ENCODE measurements at regions not wholly inside any gene's neighbourhood (a gene's known extent, or its start where the extent isn't known, plus 50 kb on each side); places are given as distances from the start of the nearest gene placed in this dataset.

DNA sequence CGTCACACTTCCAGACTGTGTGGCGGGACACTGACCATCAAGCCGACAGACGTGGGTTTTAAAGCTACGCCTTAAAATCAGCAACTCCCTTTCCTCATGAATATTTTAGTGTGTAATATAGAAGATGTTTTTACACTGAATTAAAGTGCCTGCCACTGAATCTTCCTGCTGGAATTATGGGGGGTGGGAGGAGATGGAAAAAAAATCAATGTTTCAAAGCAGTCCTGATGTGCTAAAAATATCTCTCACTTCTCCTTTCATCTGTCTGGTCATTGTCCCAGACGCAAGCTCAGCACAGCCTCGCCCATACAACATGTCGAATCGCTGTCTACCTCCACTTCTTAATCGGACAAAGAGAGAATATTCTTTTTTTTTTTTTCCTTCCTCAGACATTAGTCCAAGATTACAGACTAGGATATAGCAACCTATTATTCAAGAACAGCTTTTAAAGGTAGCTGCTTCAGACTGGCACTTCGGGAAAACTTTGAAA, 165.1 kb upstream of the KLF14 start:
- ATAC-seq (replicated peaks in 1 of 4), result no peak
- no peak overlapping the region for H3K27ac ChIP-seq (ENCODE audit: low read length)
- H3K27me3 ChIP-seq (replicated peaks in 1 of 2; ENCODE audit: control insufficient read depth in 2 of 2, extremely low read depth in 1 of 2, insufficient read depth in 2 of 2, low read length in 1 of 2), result no peaks in the 10 kb centered on the region
- Mint-ChIP-seq H3K4me1 (peaks cover 72 to 99% (median 95%) of the 10 kb centered on the region in 3 donors), H3K4me3 (no peak overlapping the region), H3K27me3 (no peaks in the 10 kb centered on the region), H3K36me3 (peaks cover 71% of the 10 kb centered on the region), H3K9me3 (no peaks in the 10 kb centered on the region), H3K27ac (peak overlapping the region; percentile 67 to 83)
- no peak overlapping the region for H3K4me3 ChIP-seq (ENCODE audit: control insufficient read depth in 1 of 2, extremely low read depth in 1 of 2, low read length in 1 of 2)
- ChIA-PET POLR2A (interaction anchor here (0.6 to 0.7 kb wide), 4 partner anchors 90 to 282 kb away, joined by 3 read pairs; no protein-coding TSS in a partner anchor), CTCF (interaction anchor here (0.6 to 1.3 kb wide), 5 partner anchors 11 to 143 kb away, joined by 3 read pairs; no protein-coding TSS in a partner anchor)
- 93% methylated on average over 5 of the region's 11 CpGs for WGBS (ENCODE audit: insufficient coverage)
- H3K4me1 ChIP-seq (ENCODE audit: control insufficient read depth in 1 of 2, extremely low read depth in 1 of 2, insufficient read depth in 2 of 2, low read length in 2 of 2), result peaks cover 3 to 75% of the 10 kb centered on the region in 2 experiments
- DNase-seq, result no peak
- H3K9me3 ChIP-seq, result no peaks in the 10 kb centered on the region
- peaks cover 0 to 53% of the 10 kb centered on the region in 2 donors for H3K36me3 ChIP-seq (ENCODE audit: control insufficient read depth in 2 of 2, extremely low read depth in 1 of 2, insufficient read depth in 1 of 2, low read length in 1 of 2)

DNA sequence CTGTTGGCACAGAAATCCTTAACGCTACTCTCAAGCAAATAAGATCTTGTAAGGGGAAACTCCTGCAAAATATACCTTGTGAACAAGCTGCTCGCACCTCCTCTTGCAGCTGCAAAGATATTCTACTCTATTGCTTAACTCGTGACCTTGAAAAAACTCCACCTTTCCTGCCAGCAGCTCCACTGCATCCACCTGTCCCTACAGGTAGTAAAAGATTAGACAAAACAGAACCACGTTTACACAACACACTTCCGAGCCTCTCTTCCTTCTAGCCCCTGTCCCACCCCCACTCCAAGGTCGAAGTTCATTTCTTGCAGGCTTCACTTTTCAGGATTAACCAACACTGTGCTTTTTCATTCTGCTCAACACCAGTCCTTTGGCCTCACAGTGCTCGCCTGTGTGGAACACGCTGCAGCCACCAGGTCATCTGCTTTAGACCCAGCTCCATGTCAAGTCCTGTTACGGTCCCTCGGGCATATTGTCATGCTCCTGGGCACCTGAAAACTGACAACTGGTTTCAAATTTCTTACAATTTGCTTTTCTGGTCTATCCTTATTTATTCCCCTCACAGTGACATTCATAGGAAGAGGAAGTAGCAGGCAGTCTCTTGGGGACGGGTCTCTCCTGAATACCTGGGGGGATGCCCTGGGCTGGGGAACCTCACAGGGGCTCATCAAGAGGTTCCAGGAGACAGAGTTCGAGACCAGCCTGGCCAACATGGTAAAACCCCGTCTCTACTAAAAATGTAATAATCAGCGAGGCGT, 165.8 kb upstream of the KLF14 start:
- no peaks in the 10 kb centered on the region for H3K9me3 ChIP-seq
- Mint-ChIP-seq H3K9me3 (no peaks in the 10 kb centered on the region), H3K4me3 (no peak overlapping the region), H3K36me3 (peaks cover 72% of the 10 kb centered on the region), H3K27ac (peak overlapping the region; percentile 83 to 85), H3K27me3 (no peaks in the 10 kb centered on the region), H3K4me1 (peaks cover 70 to 99% (median 95%) of the 10 kb centered on the region in 3 donors)
- no peak overlapping the region for H3K4me3 ChIP-seq (ENCODE audit: control insufficient read depth in 1 of 2, extremely low read depth in 1 of 2, low read length in 1 of 2)
- no peak overlapping the region for H3K27ac ChIP-seq (ENCODE audit: low read length)
- WGBS (ENCODE audit: insufficient coverage), result 89% methylated on average over 14 of the region's 15 CpGs
- CTCF ChIA-PET, result interaction anchor here in 1 of 2 donors (0.6 to 1.3 kb wide), 3 partner anchors 12 to 142 kb away, joined by 3 to 4 read pairs (median 3); no protein-coding TSS in a partner anchor
- POLR2A ChIA-PET, result interaction anchor here (0.5 to 0.7 kb wide), 5 partner anchors 13 to 519 kb away, joined by 3 to 11 read pairs (median 3); no protein-coding TSS in a partner anchor
- peaks cover 0 to 54% of the 10 kb centered on the region in 2 donors for H3K36me3 ChIP-seq (ENCODE audit: control insufficient read depth in 2 of 2, extremely low read depth in 1 of 2, insufficient read depth in 1 of 2, low read length in 1 of 2)
- peaks cover 0 to 72% of the 10 kb centered on the region in 2 experiments for H3K4me1 ChIP-seq (ENCODE audit: control insufficient read depth in 1 of 2, extremely low read depth in 1 of 2, insufficient read depth in 2 of 2, low read length in 2 of 2)
- H3K27me3 ChIP-seq (replicated peaks in 1 of 2; ENCODE audit: control insufficient read depth in 2 of 2, extremely low read depth in 1 of 2, insufficient read depth in 2 of 2, low read length in 1 of 2), result no peaks in the 10 kb centered on the region
- no peak for DNase-seq
- ATAC-seq (replicated peaks in 1 of 4), result no peak

DNA sequence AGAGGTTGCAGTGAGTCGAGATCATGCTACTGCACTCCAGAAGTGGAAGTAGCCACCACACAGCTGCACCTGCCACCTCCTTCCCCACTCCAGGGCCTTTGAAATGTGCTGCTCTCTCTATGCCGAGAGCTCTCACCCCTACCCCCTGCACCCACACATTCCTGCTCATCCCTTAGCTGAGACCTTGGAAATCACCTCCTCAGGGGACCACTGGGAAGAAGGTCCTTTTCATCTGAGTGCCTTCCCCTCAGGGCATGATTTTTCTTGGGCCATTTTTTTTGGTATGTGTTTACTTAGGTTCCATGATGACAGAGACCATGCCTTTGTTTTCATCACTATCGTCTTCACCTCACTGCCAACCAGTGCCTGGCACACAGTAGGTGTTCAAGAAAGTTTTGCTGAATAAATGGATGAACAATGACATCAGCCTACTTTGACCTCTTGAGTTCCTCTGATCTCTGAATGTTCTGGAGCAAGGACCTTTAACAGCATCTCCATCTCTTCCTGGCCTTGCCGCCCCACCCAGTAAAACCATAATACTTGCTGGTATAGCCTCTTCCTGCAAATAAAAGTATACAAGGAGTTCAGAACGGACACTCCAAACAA, 166.6 kb upstream of the KLF14 start:
- DNase-seq, result no peak
- peaks cover 0 to 71% of the 10 kb centered on the region in 2 experiments for H3K4me1 ChIP-seq (ENCODE audit: control insufficient read depth in 1 of 2, extremely low read depth in 1 of 2, insufficient read depth in 2 of 2, low read length in 2 of 2)
- no peaks in the 10 kb centered on the region for H3K9me3 ChIP-seq
- Mint-ChIP-seq H3K27me3 (no peaks in the 10 kb centered on the region), H3K4me3 (no peak overlapping the region), H3K36me3 (peaks cover 66% of the 10 kb centered on the region), H3K9me3 (no peaks in the 10 kb centered on the region), H3K27ac (peak overlapping the region; percentile 75 to 83), H3K4me1 (peaks cover 63 to 98% (median 93%) of the 10 kb centered on the region in 3 donors)
- no peak for ATAC-seq (replicated peaks in 1 of 4)
- H3K4me3 ChIP-seq (ENCODE audit: control insufficient read depth in 1 of 2, extremely low read depth in 1 of 2, low read length in 1 of 2), result no peak overlapping the region
- ChIA-PET POLR2A (interaction anchor here in 1 of 2 donors (0.5 to 0.6 kb wide), 2 partner anchors 30 to 518 kb away, joined by 3 to 11 read pairs; no protein-coding TSS in a partner anchor), CTCF (interaction anchor here in 1 of 2 donors (0.6 to 1.3 kb wide), 2 partner anchors 14 to 111 kb away, joined by 4 to 5 read pairs; no protein-coding TSS in a partner anchor)
- WGBS (ENCODE audit: insufficient coverage), result 50% methylated on average over 2 of the region's 5 CpGs
- peak overlapping the region; percentile 26 for H3K27ac ChIP-seq (ENCODE audit: low read length)
- H3K27me3 ChIP-seq (replicated peaks in 1 of 2; ENCODE audit: control insufficient read depth in 2 of 2, extremely low read depth in 1 of 2, insufficient read depth in 2 of 2, low read length in 1 of 2), result no peaks in the 10 kb centered on the region
- peaks cover 0 to 47% of the 10 kb centered on the region in 2 donors for H3K36me3 ChIP-seq (ENCODE audit: control insufficient read depth in 2 of 2, extremely low read depth in 1 of 2, insufficient read depth in 1 of 2, low read length in 1 of 2)

DNA sequence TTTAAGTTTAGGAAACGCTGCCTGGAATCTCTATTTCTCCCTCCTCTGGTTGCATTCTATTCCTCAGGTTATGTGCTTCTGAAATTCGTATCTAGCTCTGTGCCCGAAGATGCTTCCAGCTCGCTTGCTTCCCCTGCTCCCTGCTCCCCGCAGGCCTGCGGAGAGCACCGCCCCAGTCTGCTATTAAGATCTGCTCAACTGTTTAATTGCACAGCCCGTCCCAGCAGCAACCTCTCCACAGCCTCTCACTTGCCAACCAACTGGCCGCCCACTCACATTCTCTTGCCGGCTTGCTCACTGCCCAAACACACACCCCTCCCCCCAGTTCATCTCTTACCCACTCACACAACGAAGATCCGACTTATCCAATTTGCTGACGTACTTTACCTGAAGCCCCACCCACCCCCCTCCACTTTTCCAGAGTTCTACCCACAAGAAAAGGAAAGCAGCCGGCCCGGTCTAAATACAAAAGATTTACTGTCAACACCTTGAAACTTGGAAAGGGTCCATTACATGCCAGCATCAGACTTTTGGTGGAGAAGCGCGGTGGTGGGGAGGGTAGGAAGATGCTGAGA, 167.3 kb upstream of the KLF14 start:
- H3K4me1 ChIP-seq (ENCODE audit: control insufficient read depth in 1 of 2, extremely low read depth in 1 of 2, insufficient read depth in 2 of 2, low read length in 2 of 2), result peaks cover 0 to 69% of the 10 kb centered on the region in 2 experiments
- no peak for DNase-seq
- WGBS (ENCODE audit: insufficient coverage), result 63% methylated on average over 15 of the region's 17 CpGs

DNA sequence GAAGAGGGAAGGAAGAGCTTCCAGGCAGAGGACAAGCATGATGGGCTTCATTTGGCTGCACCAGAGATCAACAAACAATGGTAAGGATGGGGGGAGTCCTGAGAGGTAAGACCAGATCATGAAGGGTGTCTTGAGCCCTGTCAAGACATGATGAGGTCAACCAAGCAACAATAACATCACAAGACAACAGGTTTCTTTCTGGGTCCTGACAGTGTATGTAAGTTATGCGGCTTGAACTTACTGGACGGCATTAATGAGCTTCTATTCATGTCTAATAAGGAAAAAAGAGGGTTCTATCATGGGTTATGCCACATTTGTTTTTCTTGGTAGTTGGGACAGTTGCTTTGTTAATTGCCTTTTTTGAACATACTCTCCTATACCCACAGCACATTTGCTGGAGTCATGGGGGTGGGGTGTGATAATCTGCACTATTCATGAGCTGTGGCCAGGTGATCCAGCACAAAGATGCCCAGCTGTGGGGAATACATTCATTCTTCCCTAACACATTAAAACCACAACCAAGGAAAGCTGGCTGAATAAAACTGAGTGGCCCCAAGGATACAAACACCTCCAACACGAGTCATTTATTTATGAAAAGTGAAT, 168.8 kb upstream of the KLF14 start:
- Histone ChIP-seq H3K36me3 (ENCODE audit: control insufficient read depth in 2 of 2, extremely low read depth in 1 of 2, insufficient read depth in 1 of 2, low read length in 1 of 2) (peaks cover 0 to 33% of the 10 kb centered on the region in 2 donors), H3K27ac (ENCODE audit: low read length) (peak overlapping the region; percentile 63), H3K4me3 (ENCODE audit: control insufficient read depth in 1 of 2, extremely low read depth in 1 of 2, low read length in 1 of 2) (no peak overlapping the region), H3K9me3 (no peaks in the 10 kb centered on the region), H3K27me3 (replicated peaks in 1 of 2; ENCODE audit: control insufficient read depth in 2 of 2, extremely low read depth in 1 of 2, insufficient read depth in 2 of 2, low read length in 1 of 2) (no peaks in the 10 kb centered on the region), H3K4me1 (ENCODE audit: control insufficient read depth in 1 of 2, extremely low read depth in 1 of 2, insufficient read depth in 2 of 2, low read length in 2 of 2) (peaks cover 0 to 54% of the 10 kb centered on the region in 2 experiments)
- POLR2A ChIA-PET, result interaction anchor here in 1 of 2 donors (0.6 to 1.3 kb wide), 2 partner anchors 21 to 27 kb away, joined by 3 to 4 read pairs; no protein-coding TSS in a partner anchor
- H3K36me3 Mint-ChIP-seq, result peaks cover 55% of the 10 kb centered on the region
- H3K4me1 Mint-ChIP-seq, result peaks cover 58 to 92% (median 87%) of the 10 kb centered on the region in 3 donors
- H3K9me3 Mint-ChIP-seq, result no peaks in the 10 kb centered on the region
- H3K27ac Mint-ChIP-seq, result peak overlapping the region; percentile 68 to 86
- WGBS (ENCODE audit: insufficient coverage), result no CpG with 5 or more reads among the region's 3 CpGs
- DNase-seq (no peak), ATAC-seq (replicated peaks in 1 of 4) (no peak)
- no peaks in the 10 kb centered on the region for H3K27me3 Mint-ChIP-seq
- no peak overlapping the region for H3K4me3 Mint-ChIP-seq
- CTCF ChIA-PET, result interaction anchor here (1.0 to 1.5 kb wide), 3 partner anchors 10 to 521 kb away, joined by 3 to 6 read pairs (median 3); no protein-coding TSS in a partner anchor

More for the DNA sequence above, 167.3 kb upstream of the KLF14 start:
- Mint-ChIP-seq H3K4me1 (peaks cover 62 to 98% (median 93%) of the 10 kb centered on the region in 3 donors), H3K27me3 (no peaks in the 10 kb centered on the region), H3K4me3 (no peak overlapping the region), H3K27ac (peak overlapping the region; percentile 75 to 83), H3K9me3 (no peaks in the 10 kb centered on the region), H3K36me3 (peaks cover 59% of the 10 kb centered on the region)
- Histone ChIP-seq H3K4me3 (ENCODE audit: control insufficient read depth in 1 of 2, extremely low read depth in 1 of 2, low read length in 1 of 2) (no peak overlapping the region), H3K36me3 (ENCODE audit: control insufficient read depth in 2 of 2, extremely low read depth in 1 of 2, insufficient read depth in 1 of 2, low read length in 1 of 2) (peaks cover 0 to 41% of the 10 kb centered on the region in 2 donors), H3K9me3 (no peaks in the 10 kb centered on the region), H3K27me3 (replicated peaks in 1 of 2; ENCODE audit: control insufficient read depth in 2 of 2, extremely low read depth in 1 of 2, insufficient read depth in 2 of 2, low read length in 1 of 2) (no peaks in the 10 kb centered on the region), H3K27ac (ENCODE audit: low read length) (peak overlapping the region; percentile 7)
- CTCF ChIA-PET, result interaction anchor here in 1 of 2 donors (1.3 kb wide), 1 partner anchor 14 kb away, joined by 4 read pairs; no protein-coding TSS in a partner anchor
- POLR2A ChIA-PET, result no interaction called here
- ATAC-seq (replicated peaks in 1 of 4), result no peak

All from T-cell (primary cell).